Left colon (tissue), 2 donors: ENCODE measurements at regions not wholly inside any gene's neighbourhood (a gene's known extent, or its start where the extent isn't known, plus 50 kb on each side); places are given as distances from the start of the nearest gene placed in this dataset.
"Not testable (repeated sequence)": the region's sequence is repeated elsewhere in the genome, so short reads cannot be mapped to it uniquely, and the experiment has no call there.

Experiments used
- ATAC-seq: fragments of 200-7000 bp; cut with Tn5 transposase; one replicate; pipeline ENCODE4 v1.9.1; 2020; ENCODE audit warnings: mild to moderate bottlenecking, moderate library complexity
- DNase-seq, 2 donors: peaks; one replicate each; pipeline ENCODE4 v3.0.0-alpha.2; 2020
- intact Hi-C, 2 donors: fragments of 100-400 bp; cut with DNase I in 1 of 2; cut with micrococcal nuclease in 1 of 2; formaldehyde crosslinking; loops; one replicate each; pipeline versions ENCODE4 v1.11.2 to v1.14.0; 2022; cut with DNase I, micrococcal nuclease
- donor health status: DM: no; HTN: no; CAD: no.
- donor health status: DM: yes; HTN: yes; CAD: no.

GRCh38 chr9:63315387-63315786 lies 1969.6 kb downstream of the FOXD4L5 start:
- DNase-seq, intact Hi-C loops, ATAC-seq: not testable (repeated sequence)

GRCh38 chr9:63296848-63297247 lies 1988.2 kb downstream of the FOXD4L5 start:
- intact Hi-C loops, ATAC-seq, DNase-seq: not testable (repeated sequence)

GRCh38 chr9:63296366-63296765 lies 1988.6 kb downstream of the FOXD4L5 start:
- DNase-seq, result peak in 1 of 2 donors; percentile 0
- intact Hi-C loops, ATAC-seq: not testable (repeated sequence)

GRCh38 chr9:63289971-63290370 lies 1995.0 kb downstream of the FOXD4L5 start:
- not testable (repeated sequence) for ATAC-seq

More at GRCh38 chr9:63289971-63290370, 1995.0 kb downstream of the FOXD4L5 start:
- DNase-seq, result peak in 1 of 2 donors; percentile 1
- intact Hi-C loops, result not testable (repeated sequence)
